Lower lobe of right lung (tissue), 2 donors: ENCODE measurements at regions not wholly inside any gene's neighbourhood (a gene's known extent, or its start where the extent isn't known, plus 50 kb on each side); places are given as distances from the start of the nearest gene placed in this dataset.
"Not testable (repeated sequence)": the region's sequence is repeated elsewhere in the genome, so short reads cannot be mapped to it uniquely, and the experiment has no call there.

Source experiments
- ATAC-seq, 2 donors: fragments of 200-7000 bp; cut with Tn5 transposase; one replicate each; pipeline ENCODE4 v1.9.1; 2020 to 2022; ENCODE audit warnings: mild to moderate bottlenecking in 2 of 2, moderate library complexity in 2 of 2
- DNase-seq: peaks from one replicate; pipeline ENCODE4 v3.0.0-alpha.2; 2020
- H3K27ac ChIP-seq: fragments of 200-600 bp; one replicate; pipeline ENCODE4 v1.8.0; 2022
- H3K27me3 ChIP-seq: fragments of 200-600 bp; one replicate; pipeline ENCODE4 v1.8.0; 2022; ENCODE audit warnings: low read depth
- H3K36me3 ChIP-seq: fragments of 200-600 bp; one replicate; pipeline ENCODE4 v1.8.0; 2022; ENCODE audit warnings: mild to moderate bottlenecking
- H3K4me1 ChIP-seq: fragments of 200-600 bp; one replicate; pipeline ENCODE4 v1.8.0; 2022
- H3K4me3 ChIP-seq: fragments of 200-600 bp; one replicate; pipeline ENCODE4 v1.8.0; 2022; ENCODE audit warnings: mild to moderate bottlenecking
- H3K9me3 ChIP-seq: fragments of 200-600 bp; one replicate; pipeline ENCODE4 v1.8.0; 2022
- intact Hi-C: fragments of 100-400 bp; cut with DNase I; formaldehyde crosslinking; loops from one replicate; pipeline ENCODE4 v1.11.0; 2022
- TF ChIP-seq, protein P1 (sequence below): fragments of 200-600 bp; IDR thresholded peaks from one replicate; pipeline ENCODE4 v1.8.0; 2022; ENCODE audit warnings: antibody characterized with exemption, mild to moderate bottlenecking
- donor health status: DM: no; HTN: yes; CAD: no; lungs with severe emphysema.

DNA sequence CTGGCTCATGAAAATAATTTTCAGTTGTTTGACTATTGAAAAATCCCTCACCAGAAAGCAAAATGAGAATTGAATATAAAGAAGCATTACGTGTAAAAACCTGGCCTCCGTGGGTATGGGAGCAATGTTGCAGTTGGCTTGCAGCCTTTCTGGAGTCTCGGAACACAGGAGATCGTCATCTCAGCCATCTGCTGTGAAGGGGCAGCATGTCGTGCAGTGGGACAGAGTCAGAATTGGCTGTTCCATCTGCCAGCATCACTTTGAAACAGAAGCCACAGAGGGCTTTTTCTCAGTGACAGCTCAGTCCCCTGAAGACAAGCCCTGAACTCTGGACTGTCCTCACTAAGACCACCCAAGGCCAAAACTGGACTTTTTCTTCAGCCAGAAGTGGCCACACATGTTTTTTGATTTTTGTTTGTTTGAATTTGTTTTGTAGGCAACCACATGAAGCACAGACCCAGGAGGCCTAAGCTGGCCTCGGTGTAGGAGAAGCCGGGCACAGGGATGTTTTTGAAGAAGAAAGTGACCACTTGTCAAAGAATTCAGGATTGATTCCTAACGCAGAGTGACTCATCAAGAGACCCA, 170.8 kb upstream of the DYRK2 start:
- no peak for ATAC-seq
- Histone ChIP-seq H3K4me1 (no peaks in the 10 kb centered on the region), H3K27ac (no peak overlapping the region), H3K9me3 (no peaks in the 10 kb centered on the region), H3K36me3 (no peaks in the 10 kb centered on the region), H3K4me3 (no peak overlapping the region), H3K27me3 (no peaks in the 10 kb centered on the region)
- no peak for DNase-seq
- intact Hi-C loops, result no loop called here
- TF ChIP-seq, protein P1, sequence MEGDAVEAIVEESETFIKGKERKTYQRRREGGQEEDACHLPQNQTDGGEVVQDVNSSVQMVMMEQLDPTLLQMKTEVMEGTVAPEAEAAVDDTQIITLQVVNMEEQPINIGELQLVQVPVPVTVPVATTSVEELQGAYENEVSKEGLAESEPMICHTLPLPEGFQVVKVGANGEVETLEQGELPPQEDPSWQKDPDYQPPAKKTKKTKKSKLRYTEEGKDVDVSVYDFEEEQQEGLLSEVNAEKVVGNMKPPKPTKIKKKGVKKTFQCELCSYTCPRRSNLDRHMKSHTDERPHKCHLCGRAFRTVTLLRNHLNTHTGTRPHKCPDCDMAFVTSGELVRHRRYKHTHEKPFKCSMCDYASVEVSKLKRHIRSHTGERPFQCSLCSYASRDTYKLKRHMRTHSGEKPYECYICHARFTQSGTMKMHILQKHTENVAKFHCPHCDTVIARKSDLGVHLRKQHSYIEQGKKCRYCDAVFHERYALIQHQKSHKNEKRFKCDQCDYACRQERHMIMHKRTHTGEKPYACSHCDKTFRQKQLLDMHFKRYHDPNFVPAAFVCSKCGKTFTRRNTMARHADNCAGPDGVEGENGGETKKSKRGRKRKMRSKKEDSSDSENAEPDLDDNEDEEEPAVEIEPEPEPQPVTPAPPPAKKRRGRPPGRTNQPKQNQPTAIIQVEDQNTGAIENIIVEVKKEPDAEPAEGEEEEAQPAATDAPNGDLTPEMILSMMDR, result no peak

DNA sequence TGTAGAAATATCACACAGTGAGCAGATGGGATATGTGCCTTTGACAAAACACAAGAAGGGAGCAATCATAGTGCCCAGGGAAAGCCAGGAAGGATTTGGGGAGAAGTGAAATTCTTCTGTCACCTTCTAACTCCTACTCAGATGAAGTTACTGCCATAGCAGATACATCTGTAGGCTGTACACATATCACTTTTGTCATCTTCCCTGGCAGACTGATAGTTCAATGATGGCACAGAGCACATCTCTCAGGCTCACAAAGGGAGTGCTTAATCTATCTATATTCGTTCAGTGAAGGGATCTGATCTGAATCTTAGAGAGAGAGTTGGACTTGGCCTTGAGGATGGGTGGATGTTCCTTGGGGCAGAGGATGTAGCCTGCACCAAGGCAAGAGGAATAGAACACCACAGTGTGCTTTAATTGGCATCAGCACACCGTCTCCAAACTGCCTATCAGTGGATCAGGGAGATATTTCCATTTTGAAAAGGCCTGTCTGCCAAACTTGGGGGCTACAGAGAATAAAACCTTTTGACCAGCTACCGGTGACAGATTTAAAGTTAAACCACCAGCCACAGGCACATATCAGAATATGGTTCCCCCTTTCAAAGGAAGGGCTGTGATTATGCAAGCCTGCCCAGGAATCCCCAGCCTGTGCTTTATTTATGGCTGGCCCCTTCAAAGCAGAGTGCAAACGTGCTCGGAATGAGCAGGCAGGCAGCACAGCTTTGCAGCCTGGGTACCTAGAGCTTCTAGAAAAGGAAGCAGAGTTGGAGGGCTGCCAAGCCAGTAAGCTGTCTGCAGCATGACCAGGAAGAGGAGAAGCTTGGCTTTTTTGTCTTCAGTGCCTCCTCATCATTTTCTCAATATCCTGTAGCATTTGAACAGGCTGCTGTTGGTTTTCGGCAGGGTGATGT, 165.5 kb upstream of the DYRK2 start:
- DNase-seq (peak; percentile 72), ATAC-seq (peak; percentile 61 to 70)
- intact Hi-C loops, result no loop called here
- Histone ChIP-seq H3K9me3 (no peaks in the 10 kb centered on the region), H3K4me3 (no peak overlapping the region), H3K27ac (no peak overlapping the region), H3K27me3 (no peaks in the 10 kb centered on the region), H3K4me1 (peaks cover 14% of the 10 kb centered on the region), H3K36me3 (no peaks in the 10 kb centered on the region)
- TF ChIP-seq, protein P1, result no peak

DNA sequence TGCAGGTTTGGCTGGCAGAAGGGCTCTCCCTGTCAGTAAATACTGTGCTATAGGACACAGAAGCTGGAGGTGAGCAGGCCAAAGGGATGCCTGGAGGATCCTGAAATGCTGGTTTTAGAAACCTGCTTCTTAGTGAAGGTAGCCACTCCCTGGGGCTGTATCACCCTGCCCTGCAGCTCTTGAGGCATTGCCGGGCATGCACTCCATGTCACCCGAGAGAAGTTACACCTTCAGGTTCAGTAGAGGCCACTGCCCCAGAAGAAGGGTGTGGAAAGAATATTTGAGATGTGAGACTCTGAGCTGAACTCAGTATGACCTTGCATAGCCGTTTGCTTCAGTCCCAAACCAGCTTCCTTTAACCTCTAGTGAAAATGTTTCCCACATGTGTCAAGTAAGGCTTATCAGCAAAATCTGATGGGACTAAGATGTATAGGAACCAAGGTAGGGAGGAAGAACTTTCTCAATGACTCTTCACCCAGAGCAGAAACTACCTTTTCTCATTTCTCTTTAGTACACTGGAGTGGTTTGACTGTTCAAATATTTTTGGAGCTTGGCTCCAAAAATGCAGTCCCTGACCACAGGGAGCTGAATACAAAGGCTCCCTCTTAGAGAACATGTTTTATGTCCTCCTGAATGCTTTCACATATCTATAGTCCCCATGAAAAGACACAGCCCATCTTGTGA, 164.5 kb upstream of the DYRK2 start:
- DNase-seq (no peak), ATAC-seq (peak; percentile 31 to 61)
- Histone ChIP-seq H3K27me3 (no peaks in the 10 kb centered on the region), H3K9me3 (peaks cover 4% of the 10 kb centered on the region), H3K27ac (no peak overlapping the region), H3K4me3 (no peak overlapping the region), H3K36me3 (no peaks in the 10 kb centered on the region), H3K4me1 (peaks cover 14% of the 10 kb centered on the region)
- TF ChIP-seq, protein P1, result no peak
- intact Hi-C loops, result no loop called here

DNA sequence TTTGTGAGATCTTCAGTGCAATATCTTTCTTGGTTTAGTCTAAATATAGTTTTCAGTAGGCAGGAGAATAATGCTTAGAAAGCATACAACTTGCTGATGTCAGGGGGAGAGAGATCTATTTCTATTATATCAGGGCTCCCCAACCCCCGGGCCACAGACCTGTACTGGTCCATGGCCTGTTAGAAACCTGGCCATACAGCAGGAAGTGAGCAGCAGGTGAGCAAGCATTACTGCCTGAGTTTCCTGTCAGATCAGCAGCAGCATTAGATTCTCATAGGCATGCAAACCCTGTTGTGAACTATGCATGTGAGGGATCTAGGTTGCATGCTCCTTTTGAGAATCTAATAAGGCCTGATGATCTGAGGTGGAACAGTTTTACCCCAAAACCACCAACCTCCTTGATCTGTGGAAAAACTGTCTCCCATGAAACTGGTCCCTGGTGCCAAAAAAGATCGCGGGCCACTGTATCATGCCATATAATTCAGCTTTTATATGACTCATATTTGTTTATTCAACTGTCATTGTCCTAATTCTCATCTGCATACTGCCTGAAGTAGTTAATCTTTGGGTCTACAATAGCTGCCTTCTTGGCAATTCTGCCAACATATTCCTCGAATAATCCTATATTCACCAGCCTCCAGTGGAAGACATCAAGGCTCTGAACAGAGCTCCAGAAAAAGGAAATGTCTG, 163.6 kb upstream of the DYRK2 start:
- Histone ChIP-seq H3K36me3 (no peaks in the 10 kb centered on the region), H3K9me3 (peaks cover 5% of the 10 kb centered on the region), H3K4me3 (no peak overlapping the region), H3K27me3 (no peaks in the 10 kb centered on the region), H3K27ac (no peak overlapping the region), H3K4me1 (peaks cover 14% of the 10 kb centered on the region)
- TF ChIP-seq, protein P1, result no peak
- DNase-seq, result no peak
- intact Hi-C loops, result no loop called here
- no peak for ATAC-seq

DNA sequence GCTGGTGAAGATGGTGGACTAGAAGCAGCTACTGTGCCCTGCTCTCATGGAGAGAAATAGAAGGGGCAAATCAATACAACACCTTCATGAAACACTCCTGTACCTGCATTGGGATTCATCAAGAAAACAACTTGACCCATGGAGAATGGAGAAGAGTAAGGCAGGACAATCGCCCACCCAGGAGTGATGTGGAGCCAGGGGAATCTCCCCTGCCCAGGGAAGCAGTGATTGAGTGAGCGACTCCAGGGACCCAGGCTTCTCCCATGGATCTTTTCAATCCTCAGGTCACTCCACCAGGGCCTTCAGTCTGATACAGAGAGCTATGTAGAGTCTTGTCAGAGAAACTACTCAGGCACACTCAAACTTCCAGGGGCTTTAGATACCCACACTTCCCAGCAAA, 161.9 kb upstream of the DYRK2 start:
- intact Hi-C loops, result no loop called here
- TF ChIP-seq, protein P1, result no peak
- Histone ChIP-seq H3K4me1 (peaks cover 14% of the 10 kb centered on the region), H3K27me3 (no peaks in the 10 kb centered on the region), H3K36me3 (no peaks in the 10 kb centered on the region), H3K27ac (no peak overlapping the region), H3K4me3 (no peak overlapping the region), H3K9me3 (peaks cover 9% of the 10 kb centered on the region)
- no peak for DNase-seq
- no peak for ATAC-seq

DNA sequence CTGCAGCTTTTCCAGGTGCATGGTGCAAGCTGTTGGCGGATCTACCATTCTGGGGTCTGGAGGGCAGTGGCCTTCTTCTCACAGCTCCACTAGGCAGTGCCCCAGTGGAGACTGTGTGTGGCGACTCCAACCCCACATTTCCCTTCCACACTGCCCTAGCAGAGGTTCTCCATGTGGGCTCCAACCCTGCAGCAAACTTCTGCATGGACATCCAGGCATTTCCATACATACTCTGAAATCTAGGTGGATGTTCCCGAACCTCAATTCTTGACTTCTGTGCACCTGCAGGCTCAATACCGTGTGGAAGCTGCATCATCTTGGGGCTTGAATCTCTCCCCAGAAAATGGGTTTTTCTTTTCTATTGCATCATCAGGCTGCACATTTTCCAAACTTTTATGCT, 160.2 kb upstream of the DYRK2 start:
- intact Hi-C loops, DNase-seq, H3K4me1 ChIP-seq, H3K4me3 ChIP-seq, H3K9me3 ChIP-seq, ATAC-seq, H3K36me3 ChIP-seq, H3K27ac ChIP-seq, H3K27me3 ChIP-seq: not testable (repeated sequence)
